ENCODE measurements at regions not wholly inside any gene's neighbourhood (a gene's known extent, or its start where the extent isn't known, plus 50 kb on each side); places are given as distances from the start of the nearest gene placed in this dataset.

DNA sequence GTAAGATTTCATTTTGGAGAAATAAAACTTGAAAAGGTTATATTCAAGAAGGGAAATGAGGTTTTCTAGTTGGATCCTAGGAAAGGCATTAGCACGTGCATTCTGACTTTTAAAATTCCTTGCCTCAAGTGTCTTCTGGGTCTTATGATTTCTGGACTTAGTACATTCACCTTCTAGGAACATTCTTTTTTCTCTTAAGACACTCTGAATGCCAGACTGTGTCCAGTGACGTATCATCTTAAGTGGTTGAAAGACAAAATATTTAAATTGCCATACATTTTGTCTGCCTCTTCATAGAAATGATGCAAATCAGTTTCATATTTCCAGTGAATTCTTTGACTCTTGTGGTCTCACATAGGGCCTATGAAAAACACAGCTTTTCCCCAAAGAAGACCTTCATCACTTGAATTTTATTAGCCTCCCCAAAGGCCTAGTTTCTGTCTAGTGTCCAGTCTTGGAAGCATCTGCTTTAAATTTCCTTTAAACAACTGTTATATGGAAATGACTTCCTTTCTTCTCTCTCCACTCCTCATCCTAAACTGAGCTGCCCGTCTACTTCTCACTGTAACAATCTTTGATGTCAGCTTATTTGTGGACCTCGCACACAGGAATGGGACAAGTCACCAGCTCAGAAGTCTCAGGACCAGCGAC is 187.2 kb downstream of the HLX start:
- Histone ChIP-seq H3K4me1 (peaks cover 0 to 3% (median 1%) of the 10 kb centered on the region in 4 donors), H3K9me3 (no peaks in the 10 kb centered on the region), H3K27ac (no peak overlapping the region), H3K36me3 (no peaks in the 10 kb centered on the region), H3K4me3 (no peak overlapping the region), H3K27me3 (no peaks in the 10 kb centered on the region)
- no peak for ATAC-seq (ENCODE audit: low FRiP score in 2 of 2)
- 79% methylated on average over 5 of the region's 5 CpGs for WGBS, 2 donors
- TF ChIP-seq POLR2AphosphoS5 (IDR thresholded peaks at IDR 0.05) (no peak), EP300 (IDR thresholded peaks at IDR 0.05) (no peak)
- TF ChIP-seq, protein P1, sequence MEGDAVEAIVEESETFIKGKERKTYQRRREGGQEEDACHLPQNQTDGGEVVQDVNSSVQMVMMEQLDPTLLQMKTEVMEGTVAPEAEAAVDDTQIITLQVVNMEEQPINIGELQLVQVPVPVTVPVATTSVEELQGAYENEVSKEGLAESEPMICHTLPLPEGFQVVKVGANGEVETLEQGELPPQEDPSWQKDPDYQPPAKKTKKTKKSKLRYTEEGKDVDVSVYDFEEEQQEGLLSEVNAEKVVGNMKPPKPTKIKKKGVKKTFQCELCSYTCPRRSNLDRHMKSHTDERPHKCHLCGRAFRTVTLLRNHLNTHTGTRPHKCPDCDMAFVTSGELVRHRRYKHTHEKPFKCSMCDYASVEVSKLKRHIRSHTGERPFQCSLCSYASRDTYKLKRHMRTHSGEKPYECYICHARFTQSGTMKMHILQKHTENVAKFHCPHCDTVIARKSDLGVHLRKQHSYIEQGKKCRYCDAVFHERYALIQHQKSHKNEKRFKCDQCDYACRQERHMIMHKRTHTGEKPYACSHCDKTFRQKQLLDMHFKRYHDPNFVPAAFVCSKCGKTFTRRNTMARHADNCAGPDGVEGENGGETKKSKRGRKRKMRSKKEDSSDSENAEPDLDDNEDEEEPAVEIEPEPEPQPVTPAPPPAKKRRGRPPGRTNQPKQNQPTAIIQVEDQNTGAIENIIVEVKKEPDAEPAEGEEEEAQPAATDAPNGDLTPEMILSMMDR (IDR thresholded peaks at IDR 0.05): no peak
- no peak for DNase-seq

- Histone ChIP-seq H3K9me3 (no peaks in the 10 kb centered on the region), H3K36me3 (no peaks in the 10 kb centered on the region), H3K27ac (no peak overlapping the region), H3K27me3 (no peaks in the 10 kb centered on the region), H3K4me3 (no peak overlapping the region), H3K4me1 (peaks cover 0 to 6% (median 2%) of the 10 kb centered on the region in 4 donors)
- no peak for ATAC-seq (ENCODE audit: low FRiP score in 2 of 2)
- 67 to 77% methylated on average over 2 of the region's 2 CpGs for WGBS, 2 donors
- DNase-seq: no peak
- no peak for TF ChIP-seq EP300 (IDR thresholded peaks at IDR 0.05)
Measured at GRCh38 chr1:221067721-221068120, 188.5 kb downstream of the HLX start.

DNA sequence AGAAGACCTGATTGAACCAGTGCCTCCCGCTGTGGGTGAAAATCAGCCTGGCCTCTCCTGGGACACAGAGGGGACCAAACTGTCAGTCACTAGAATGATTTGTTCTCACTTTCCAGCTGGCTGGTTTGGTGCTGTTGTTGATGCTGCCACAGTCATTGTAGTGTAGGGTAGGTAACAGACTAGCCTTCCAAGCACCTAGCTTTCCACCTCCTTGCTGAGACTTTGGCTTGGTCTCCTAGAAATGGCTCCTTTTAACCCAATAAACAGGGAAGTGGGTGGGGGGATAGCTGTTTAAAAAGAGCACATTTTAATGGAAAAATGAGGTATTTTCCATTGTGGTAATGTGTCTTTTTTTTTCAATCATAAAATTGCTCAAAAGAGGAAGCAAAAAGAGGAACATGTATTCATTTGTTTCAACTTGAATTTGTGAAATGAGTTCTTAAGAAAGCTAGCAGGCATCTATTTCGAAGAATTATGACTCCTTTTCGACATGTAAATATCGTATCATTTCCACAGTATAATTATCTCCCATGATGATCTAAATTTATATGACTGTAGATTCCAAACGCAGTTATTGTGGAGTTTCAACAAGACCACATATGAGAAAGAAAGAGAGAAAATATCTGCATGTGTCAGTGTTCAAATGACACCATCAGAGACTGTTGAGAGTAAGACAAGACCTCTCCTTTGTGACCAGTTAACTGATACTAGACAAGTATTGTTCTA is 190.1 kb downstream of the HLX start:
- Histone ChIP-seq H3K27me3 (no peaks in the 10 kb centered on the region), H3K4me1 (peaks cover 0 to 6% (median 4%) of the 10 kb centered on the region in 4 donors), H3K27ac (peak overlapping the region in 2 of 4 donors; percentile 6 to 42), H3K36me3 (no peaks in the 10 kb centered on the region), H3K4me3 (no peak overlapping the region), H3K9me3 (no peaks in the 10 kb centered on the region)
- DNase-seq (no peak), ATAC-seq (ENCODE audit: low FRiP score in 2 of 2) (peak in 1 of 2 donors; percentile 44)
- WGBS, 2 donors: 53 to 77% methylated on average over 5 of the region's 5 CpGs
- no peak for TF ChIP-seq POLR2AphosphoS5 (IDR thresholded peaks at IDR 0.05)
- TF ChIP-seq, protein P1 (IDR thresholded peaks at IDR 0.05): no peak
- no peak for TF ChIP-seq EP300 (IDR thresholded peaks at IDR 0.05)
- TF ChIP-seq POLR2A (IDR thresholded peaks at IDR 0.05): no peak

GRCh38 chr1:221069986-221070385 is 190.7 kb downstream of the HLX start:
- DNase-seq (no peak), ATAC-seq (ENCODE audit: low FRiP score in 2 of 2) (no peak)
- Histone ChIP-seq H3K9me3 (no peaks in the 10 kb centered on the region), H3K27ac (no peak overlapping the region), H3K27me3 (no peaks in the 10 kb centered on the region), H3K4me1 (peaks cover 0 to 6% (median 4%) of the 10 kb centered on the region in 4 donors), H3K4me3 (no peak overlapping the region), H3K36me3 (no peaks in the 10 kb centered on the region)
- 75 to 77% methylated on average over 2 of the region's 2 CpGs for WGBS, 2 donors
- TF ChIP-seq EP300 (IDR thresholded peaks at IDR 0.05): no peak
- no peak for TF ChIP-seq POLR2AphosphoS5 (IDR thresholded peaks at IDR 0.05)
- no peak for TF ChIP-seq POLR2A (IDR thresholded peaks at IDR 0.05)
- TF ChIP-seq, protein P1 (IDR thresholded peaks at IDR 0.05): no peak

DNA sequence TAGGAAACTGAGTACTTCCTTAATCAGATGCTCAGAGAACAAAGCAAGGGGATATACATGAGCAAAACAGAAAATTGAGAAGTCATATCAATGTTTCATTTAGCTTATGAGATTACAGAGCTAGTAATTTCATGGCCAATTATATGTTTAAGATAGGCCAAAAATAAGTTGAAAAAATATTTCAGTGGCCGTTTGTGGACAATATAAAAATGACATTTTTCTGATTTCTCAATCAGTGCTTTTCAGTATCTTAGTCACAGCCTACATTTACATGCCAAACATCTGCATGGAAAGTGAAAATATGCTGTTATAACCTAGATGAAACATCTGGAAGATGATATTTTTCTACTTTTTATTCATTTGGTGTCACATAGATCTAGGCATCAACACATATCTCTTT is 192.5 kb downstream of the HLX start:
- Histone ChIP-seq H3K27me3 (no peaks in the 10 kb centered on the region), H3K27ac (no peak overlapping the region), H3K4me3 (no peak overlapping the region), H3K36me3 (no peaks in the 10 kb centered on the region), H3K9me3 (no peaks in the 10 kb centered on the region), H3K4me1 (peaks cover 0 to 13% (median 4%) of the 10 kb centered on the region in 4 donors)
- no peak for ATAC-seq (ENCODE audit: low FRiP score in 2 of 2)
- WGBS, 2 donors: 60 to 65% methylated on average over 1 of the region's 1 CpG
- TF ChIP-seq POLR2A (IDR thresholded peaks at IDR 0.05): no peak
- TF ChIP-seq, protein P1 (IDR thresholded peaks at IDR 0.05): no peak
- TF ChIP-seq EP300 (IDR thresholded peaks at IDR 0.05): no peak
- no peak for TF ChIP-seq POLR2AphosphoS5 (IDR thresholded peaks at IDR 0.05)
- no peak for DNase-seq

All from upper lobe of left lung (tissue), 6 donors.